ENCODE measurements at regions not wholly inside any gene's neighbourhood (a gene's known extent, or its start where the extent isn't known, plus 50 kb on each side); places are given as distances from the start of the nearest gene placed in this dataset.

GRCh38 chr1:84742653-84743052 is 52.4 kb upstream of the SSX2IP start:
- Histone ChIP-seq H3K4me3 (ENCODE audit: low read length in 2 of 2) (no peak overlapping the region), H3K27ac (ENCODE audit: low read depth, low read length) (no peak overlapping the region), H3K4me1 (ENCODE audit: insufficient read depth, low read length) (no peaks in the 10 kb centered on the region), H3K36me3 (ENCODE audit: insufficient read depth, low read length) (no peaks in the 10 kb centered on the region), H3K27me3 (ENCODE audit: insufficient read depth, low read length) (no peaks in the 10 kb centered on the region), H3K9me3 (ENCODE audit: control insufficient read depth in 1 of 2, low read length in 2 of 2) (no peaks in the 10 kb centered on the region)
- peaks cover 0 to 2% (median 0%) of the 10 kb centered on the region in 4 donors for H3K4me1 Mint-ChIP-seq
- CTCF ChIA-PET (ENCODE audit: partially characterized antibody) = interaction anchor here (1.4 to 7.3 kb wide), 2 partner anchors 11 to 19 kb away, joined by 3 to 35 read pairs; no protein-coding TSS in a partner anchor
- no peak overlapping the region for H3K27ac Mint-ChIP-seq
- peaks cover 0 to 2% (median 0%) of the 10 kb centered on the region in 8 donors for H3K9me3 Mint-ChIP-seq
- POLR2A ChIA-PET (ENCODE audit: partially characterized antibody) = no interaction called here
- peaks cover 0 to 2% of the 10 kb centered on the region in 2 donors for H3K27me3 Mint-ChIP-seq
- intact Hi-C loops (cut with micrococcal nuclease) = no loop called here
- H3K36me3 Mint-ChIP-seq = no peaks in the 10 kb centered on the region
- no peak overlapping the region for H3K4me3 Mint-ChIP-seq
- DNase-seq = no peak

GRCh38 chr1:84740050-84740714 is 49.9 kb upstream of the SSX2IP start:
- Mint-ChIP-seq H3K36me3 (no peaks in the 10 kb centered on the region), H3K4me3 (no peak overlapping the region), H3K27ac (no peak overlapping the region), H3K27me3 (peaks cover 1 to 3% of the 10 kb centered on the region in 2 donors), H3K9me3 (peaks cover 0 to 2% (median 0%) of the 10 kb centered on the region in 8 donors), H3K4me1 (peaks cover 0 to 2% (median 0%) of the 10 kb centered on the region in 4 donors)
- intact Hi-C loops (cut with micrococcal nuclease) = no loop called here
- H3K4me1 ChIP-seq (ENCODE audit: insufficient read depth, low read length) = no peaks in the 10 kb centered on the region
- H3K27ac ChIP-seq (ENCODE audit: low read depth, low read length) = no peak overlapping the region
- no peak overlapping the region for H3K4me3 ChIP-seq (ENCODE audit: low read length in 2 of 2)
- ChIA-PET CTCF (ENCODE audit: partially characterized antibody) (interaction anchor here (0.8 to 7.3 kb wide), 7 partner anchors 10 to 599 kb away, joined by 3 to 35 read pairs (median 4); no protein-coding TSS in a partner anchor), POLR2A (ENCODE audit: partially characterized antibody) (no interaction called here)
- H3K27me3 ChIP-seq (ENCODE audit: insufficient read depth, low read length) = no peaks in the 10 kb centered on the region
- H3K36me3 ChIP-seq (ENCODE audit: insufficient read depth, low read length) = no peaks in the 10 kb centered on the region
- no peaks in the 10 kb centered on the region for H3K9me3 ChIP-seq (ENCODE audit: control insufficient read depth in 1 of 2, low read length in 2 of 2)
- no peak for DNase-seq
